Right cardiac atrium (tissue), 5 donors: ENCODE measurements at regions not wholly inside any gene's neighbourhood (a gene's known extent, or its start where the extent isn't known, plus 50 kb on each side); places are given as distances from the start of the nearest gene placed in this dataset.

Source experiments
- ATAC-seq, 2 donors: fragments of 200-7000 bp; cut with Tn5 transposase; one replicate each; pipeline versions ENCODE4 v1.8.0 to v1.9.1; 2020; ENCODE audit warnings: moderate library complexity in 2 of 2, mild to moderate bottlenecking in 1 of 2
- DNase-seq, 3 donors: peaks; one replicate each; pipeline ENCODE4 v3.0.0-alpha.2; 2020
- H3K27ac ChIP-seq: one replicate; pipeline ENCODE4 v1.5.1; 2013; ENCODE audit warnings: mild to moderate bottlenecking, low read length, control low read depth, moderate library complexity
- H3K27me3 ChIP-seq: one replicate; pipeline ENCODE4 v1.6.1; 2013; ENCODE audit not compliant: control insufficient read depth, insufficient read depth
- H3K4me1 ChIP-seq: one replicate; pipeline ENCODE4 v1.6.1; 2013; ENCODE audit warnings: low read length; ENCODE audit not compliant: control insufficient read depth, insufficient read depth
- H3K4me3 ChIP-seq: one replicate; pipeline ENCODE4 v1.5.1; 2013; ENCODE audit warnings: low read length, control low read depth
- H3K9me3 ChIP-seq: one replicate; pipeline ENCODE4 v1.6.1; 2013; ENCODE audit warnings: low read length; ENCODE audit not compliant: control insufficient read depth
- WGBS: extraction: QIAGEN DNeasy Blood & Tissue Kit; methylation state at CpG from one replicate; pipeline ENCODE4 v1.1.7; 2013; 5-methylcytosine and 5-hydroxymethylcytosine counted together
- intact Hi-C, 4 donors: fragments of 100-400 bp; cut with DNase I; formaldehyde crosslinking; loops; one replicate each; pipeline versions ENCODE4 v1.11.0 to v1.14.0; 2022 to 2023
- donor health status: healthy with polysubstance abuse.
- donor health status: DM: no; HTN: yes; CAD: no.
- donor health status: DM: no; HTN: no; CAD: no.
- donor health status: DM: no; HTN: yes; CAD: no; lungs with severe emphysema.
- donor health status: DM: yes; HTN: yes; CAD: no.

- Histone ChIP-seq H3K27ac (no peak overlapping the region), H3K4me3 (no peak overlapping the region), H3K9me3 (no peaks in the 10 kb centered on the region), H3K27me3 (no peaks in the 10 kb centered on the region), H3K4me1 (no peaks in the 10 kb centered on the region)
- 30% methylated on average over 4 of the region's 4 CpGs for WGBS
- ATAC-seq (no peak), DNase-seq (no peak)
- intact Hi-C loops = loop anchor here in 2 of 4 donors (5.0 to 10.0 kb wide), 2 partner anchors 197 to 200 kb away; no protein-coding TSS in a partner anchor
Measured at GRCh38 chr9:94014920-94015319, 59.8 kb upstream of the BARX1 start.

GRCh38 chr9:94014066-94014654 is 59.0 kb upstream of the BARX1 start:
- H3K9me3 ChIP-seq = no peaks in the 10 kb centered on the region
- H3K27me3 ChIP-seq = no peaks in the 10 kb centered on the region
- intact Hi-C loops = loop anchor here in 2 of 4 donors (5.0 to 10.0 kb wide), 2 partner anchors 198 to 201 kb away; no protein-coding TSS in a partner anchor
- H3K4me1 ChIP-seq = no peaks in the 10 kb centered on the region
- DNase-seq = no peak
- no peak for ATAC-seq
- WGBS = 58% methylated on average over 1 of the region's 1 CpG
- no peak overlapping the region for H3K27ac ChIP-seq
- H3K4me3 ChIP-seq = no peak overlapping the region

GRCh38 chr9:94010980-94011533 is 55.9 kb upstream of the BARX1 start:
- intact Hi-C loops = loop anchor here in 2 of 4 donors (5.0 to 10.0 kb wide), 2 partner anchors 201 to 204 kb away; no protein-coding TSS in a partner anchor
- no peaks in the 10 kb centered on the region for H3K27me3 ChIP-seq
- 50% methylated on average over 4 of the region's 4 CpGs for WGBS
- H3K4me1 ChIP-seq = no peaks in the 10 kb centered on the region
- H3K9me3 ChIP-seq = no peaks in the 10 kb centered on the region
- no peak overlapping the region for H3K4me3 ChIP-seq
- ATAC-seq = peak; percentile 64 to 75
- peak in 2 of 3 donors; percentile 14 to 56 for DNase-seq
- H3K27ac ChIP-seq = no peak overlapping the region

- no peaks in the 10 kb centered on the region for H3K27me3 ChIP-seq
- 76% methylated on average over 3 of the region's 3 CpGs for WGBS
- DNase-seq (no peak), ATAC-seq (no peak)
- no peak overlapping the region for H3K27ac ChIP-seq
- no peaks in the 10 kb centered on the region for H3K4me1 ChIP-seq
- intact Hi-C loops = no loop called here
- no peaks in the 10 kb centered on the region for H3K9me3 ChIP-seq
- no peak overlapping the region for H3K4me3 ChIP-seq
Measured at GRCh38 chr9:94005272-94005901, 50.2 kb upstream of the BARX1 start.
